Smooth muscle cell (in vitro differentiated cells): ENCODE measurements at regions not wholly inside any gene's neighbourhood (a gene's known extent, or its start where the extent isn't known, plus 50 kb on each side); places are given as distances from the start of the nearest gene placed in this dataset.

ENCODE experiments used
- DNase-seq: peaks from one replicate; lab custom pipeline; 2025; ENCODE audit not compliant: unreplicated experiment; lab: John Stamatoyannopoulos, UW
- H2AFZ ChIP-seq: fragments of 200-600 bp; sonication (generic); 2 replicates; pipeline ENCODE4 v1.6.0; 2016; ENCODE audit warnings: antibody characterized with exemption, low read depth, mild to moderate bottlenecking
- H3F3A ChIP-seq: fragments of 200-600 bp; sonication (generic); 2 replicates; pipeline ENCODE4 v1.6.0; 2017; ENCODE audit warnings: antibody characterized with exemption, low read depth
- H3K27ac ChIP-seq: fragments of 200-600 bp; sonication (generic); 2 replicates; pipeline ENCODE4 v1.5.1; 2016; ENCODE audit warnings: low read depth, mild to moderate bottlenecking
- H3K27me3 ChIP-seq: fragments of 200-600 bp; sonication (generic); 2 replicates; pipeline ENCODE4 v1.6.1; 2016; ENCODE audit warnings: low read depth, mild to moderate bottlenecking
- H3K36me3 ChIP-seq: fragments of 200-600 bp; sonication (generic); 2 replicates; pipeline ENCODE4 v1.5.1; 2016; ENCODE audit warnings: low read depth
- H3K4me1 ChIP-seq: fragments of 200-600 bp; sonication (generic); 2 replicates; pipeline ENCODE4 v1.5.1; 2016; ENCODE audit warnings: low read depth
- H3K4me2 ChIP-seq: fragments of 200-600 bp; sonication (generic); 2 replicates; pipeline ENCODE4 v1.6.0; 2016; ENCODE audit warnings: mild to moderate bottlenecking
- H3K4me3 ChIP-seq: fragments of 200-600 bp; sonication (generic); 2 replicates; pipeline ENCODE4 v1.5.1; 2016; ENCODE audit warnings: mild to moderate bottlenecking
- H3K79me2 ChIP-seq: fragments of 200-600 bp; sonication (generic); 2 replicates; pipeline ENCODE4 v1.6.0; 2016; ENCODE audit warnings: low read depth, mild to moderate bottlenecking
- H3K9ac ChIP-seq: fragments of 200-600 bp; sonication (generic); 2 replicates; pipeline ENCODE4 v1.6.0; 2016; ENCODE audit warnings: low read depth
- H3K9me3 ChIP-seq: fragments of 200-600 bp; sonication (generic); replicated peaks from 2 replicates; pipeline ENCODE4 v1.5.1; 2016; ENCODE audit warnings: low read depth
- H4K20me1 ChIP-seq: fragments of 200-600 bp; sonication (generic); 2 replicates; pipeline ENCODE4 v1.6.0; 2016; ENCODE audit warnings: low read depth
- CTCF ChIP-seq: fragments of 200-600 bp; sonication (generic); IDR thresholded peaks from 2 replicates; pipeline ENCODE4 v1.5.1; 2017; ENCODE audit warnings: borderline replicate concordance, mild to moderate bottlenecking, antibody characterized with exemption; ENCODE audit not compliant: insufficient read depth, poor library complexity, severe bottlenecking
- WGBS: methylation state at CpG from one replicate; pipeline ENCODE4 v1.1.7; 2016; ENCODE audit warnings: low lambda C conversion rate; 5-methylcytosine and 5-hydroxymethylcytosine counted together

GRCh38 chr4:4607336-4608213, 65.7 kb upstream of the STX18 start:
- no peak overlapping the region for H3K27ac ChIP-seq
- H2AFZ ChIP-seq = no peak overlapping the region
- 88% methylated on average over 18 of the region's 19 CpGs for WGBS

GRCh38 chr4:4606321-4606720, 64.5 kb upstream of the STX18 start:
- no peaks in the 10 kb centered on the region for H3K4me1 ChIP-seq
- no peak for TF ChIP-seq CTCF
- no peaks in the 10 kb centered on the region for H3K9me3 ChIP-seq
- no peak overlapping the region for H3K4me2 ChIP-seq
- H2AFZ ChIP-seq = no peak overlapping the region
- no peaks in the 10 kb centered on the region for H3F3A ChIP-seq
- H3K27me3 ChIP-seq = no peaks in the 10 kb centered on the region
- no peak for DNase-seq
- H4K20me1 ChIP-seq = no peaks in the 10 kb centered on the region
- no peak overlapping the region for H3K9ac ChIP-seq
- H3K79me2 ChIP-seq = no peaks in the 10 kb centered on the region
- no peak overlapping the region for H3K4me3 ChIP-seq
- no peak overlapping the region for H3K27ac ChIP-seq
- H3K36me3 ChIP-seq = no peaks in the 10 kb centered on the region
- 69% methylated on average over 8 of the region's 10 CpGs for WGBS

More at GRCh38 chr4:4607336-4608213, 65.7 kb upstream of the STX18 start:
- H3K9me3 ChIP-seq = no peaks in the 10 kb centered on the region
- TF ChIP-seq CTCF = no peak
- no peak for DNase-seq
- no peaks in the 10 kb centered on the region for H3F3A ChIP-seq
- no peaks in the 10 kb centered on the region for H4K20me1 ChIP-seq
- no peaks in the 10 kb centered on the region for H3K36me3 ChIP-seq
- H3K27me3 ChIP-seq = no peaks in the 10 kb centered on the region
- no peak overlapping the region for H3K4me2 ChIP-seq
- no peak overlapping the region for H3K9ac ChIP-seq
- no peak overlapping the region for H3K4me3 ChIP-seq
- no peaks in the 10 kb centered on the region for H3K79me2 ChIP-seq
- no peaks in the 10 kb centered on the region for H3K4me1 ChIP-seq

GRCh38 chr4:4605849-4606248, 64.0 kb upstream of the STX18 start:
- 98% methylated on average over 2 of the region's 2 CpGs for WGBS
- Histone ChIP-seq H3K4me3 (no peak overlapping the region), H3K79me2 (no peaks in the 10 kb centered on the region), H3F3A (no peaks in the 10 kb centered on the region), H3K27me3 (no peaks in the 10 kb centered on the region), H3K36me3 (no peaks in the 10 kb centered on the region), H3K27ac (no peak overlapping the region), H4K20me1 (no peaks in the 10 kb centered on the region), H2AFZ (no peak overlapping the region), H3K4me2 (no peak overlapping the region), H3K9ac (no peak overlapping the region), H3K9me3 (no peaks in the 10 kb centered on the region), H3K4me1 (no peaks in the 10 kb centered on the region)
- DNase-seq = no peak
- TF ChIP-seq CTCF = no peak

GRCh38 chr4:4603592-4603991, 61.7 kb upstream of the STX18 start:
- H3K9ac ChIP-seq = no peak overlapping the region
- DNase-seq = no peak

More at GRCh38 chr4:4603592-4603991, 61.7 kb upstream of the STX18 start:
- Histone ChIP-seq H3K4me3 (no peak overlapping the region), H3K9me3 (no peaks in the 10 kb centered on the region), H3F3A (no peaks in the 10 kb centered on the region), H2AFZ (no peak overlapping the region), H3K27me3 (no peaks in the 10 kb centered on the region), H3K27ac (no peak overlapping the region), H3K36me3 (no peaks in the 10 kb centered on the region), H3K4me1 (no peaks in the 10 kb centered on the region), H4K20me1 (no peaks in the 10 kb centered on the region), H3K4me2 (no peak overlapping the region), H3K79me2 (no peaks in the 10 kb centered on the region)
- WGBS = 71% methylated on average over 5 of the region's 5 CpGs
- TF ChIP-seq CTCF = no peak
